GM18505 (cell line): ENCODE measurements at regions not wholly inside any gene's neighbourhood (a gene's known extent, or its start where the extent isn't known, plus 50 kb on each side); places are given as distances from the start of the nearest gene placed in this dataset.

Source experiments
- ATAC-seq: cut with Tn5 transposase; IDR thresholded peaks from one replicate; pipeline ENCODE4 v1.9.1; 2021; ENCODE audit not compliant: unreplicated experiment
- POLR2A ChIP-seq: IDR thresholded peaks from 4 replicates; pipeline ENCODE4 v1.6.1; 2011; ENCODE audit warnings: borderline replicate concordance; ENCODE audit not compliant: insufficient read depth, insufficient read length; ENCODE audit errors: extremely low read depth

GRCh38 chr11:81010631-81011030 is 1569.8 kb upstream of the TENM4 start:
- no peak for TF ChIP-seq POLR2A
- no peak for ATAC-seq

GRCh38 chr11:81007046-81007445 is 1566.2 kb upstream of the TENM4 start:
- TF ChIP-seq POLR2A: no peak
- no peak for ATAC-seq

GRCh38 chr11:81005595-81005994 is 1564.8 kb upstream of the TENM4 start:
- no peak for TF ChIP-seq POLR2A
- no peak for ATAC-seq

GRCh38 chr11:81004576-81004975 is 1563.7 kb upstream of the TENM4 start:
- ATAC-seq: no peak
- TF ChIP-seq POLR2A: no peak

GRCh38 chr11:81002374-81002773 is 1561.5 kb upstream of the TENM4 start:
- ATAC-seq: no peak
- no peak for TF ChIP-seq POLR2A

- ATAC-seq: no peak
- no peak for TF ChIP-seq POLR2A
Observed at GRCh38 chr11:81000735-81001134, 1559.9 kb upstream of the TENM4 start.

GRCh38 chr11:81000334-81000733 is 1559.5 kb upstream of the TENM4 start:
- no peak for TF ChIP-seq POLR2A
- ATAC-seq: no peak

- ATAC-seq: no peak
- TF ChIP-seq POLR2A: no peak
Observed at GRCh38 chr11:80995523-80995922, 1554.7 kb upstream of the TENM4 start.

- ATAC-seq: no peak
- TF ChIP-seq POLR2A: no peak
Observed at GRCh38 chr11:80993536-80993935, 1552.7 kb upstream of the TENM4 start.

- no peak for TF ChIP-seq POLR2A
- ATAC-seq: no peak
Observed at GRCh38 chr11:80990885-80991284, 1550.1 kb upstream of the TENM4 start.

- no peak for ATAC-seq
- TF ChIP-seq POLR2A: no peak
Observed at GRCh38 chr11:80987171-80987570, 1546.3 kb upstream of the TENM4 start.

GRCh38 chr11:80986421-80987074 is 1545.7 kb upstream of the TENM4 start:
- no peak for ATAC-seq
- TF ChIP-seq POLR2A: no peak

- TF ChIP-seq POLR2A: no peak
- no peak for ATAC-seq
Observed at GRCh38 chr11:80980227-80980626, 1539.4 kb upstream of the TENM4 start.

GRCh38 chr11:80973786-80974185 is 1533.0 kb upstream of the TENM4 start:
- no peak for ATAC-seq
- TF ChIP-seq POLR2A: no peak

- TF ChIP-seq POLR2A: no peak
- no peak for ATAC-seq
Observed at GRCh38 chr11:80970037-80970436, 1529.2 kb upstream of the TENM4 start.
